Left lung (tissue), 4 donors: ENCODE measurements at regions not wholly inside any gene's neighbourhood (a gene's known extent, or its start where the extent isn't known, plus 50 kb on each side); places are given as distances from the start of the nearest gene placed in this dataset.

Source experiments
- ATAC-seq: fragments of 200-7000 bp; cut with Tn5 transposase; one replicate; pipeline ENCODE4 v1.9.1; 2020; ENCODE audit warnings: moderate library complexity
- DNase-seq, 4 donors: peaks; one replicate each; pipeline ENCODE4 v3.0.0-alpha.2; 2013 to 2020
- H3K27ac ChIP-seq, 2 donors: fragments of 200-600 bp; sonication (generic) in 1 of 2; one replicate each; pipeline versions ENCODE4 v1.5.0 to v1.8.0; 2020 to 2021
- H3K27me3 ChIP-seq, 2 donors: fragments of 200-600 bp; sonication (generic) in 1 of 2; one replicate each; pipeline versions ENCODE4 v1.5.0 to v1.8.0; 2020 to 2021
- H3K36me3 ChIP-seq, 2 donors: fragments of 200-600 bp; sonication (generic) in 1 of 2; one replicate each; pipeline versions ENCODE4 v1.5.0 to v1.8.0; 2020 to 2021
- H3K4me1 ChIP-seq, 2 donors: fragments of 200-600 bp; one replicate each; pipeline ENCODE4 v1.8.0; 2021
- H3K4me3 ChIP-seq, 2 donors: fragments of 200-600 bp; sonication (generic) in 1 of 2; one replicate each; pipeline versions ENCODE4 v1.5.0 to v1.8.0; 2020 to 2021; ENCODE audit warnings: mild to moderate bottlenecking in 1 of 2
- H3K9me3 ChIP-seq, 2 donors: fragments of 200-600 bp; sonication (generic) in 1 of 2; one replicate each; pipeline versions ENCODE4 v1.5.0 to v1.8.0; 2020 to 2021
- CTCF ChIP-seq, 2 donors: fragments of 200-600 bp; sonication (generic) in 1 of 2; IDR thresholded peaks; one replicate each; pipeline versions ENCODE4 v1.5.0 to v1.8.0; 2021; ENCODE audit warnings: antibody characterized with exemption in 2 of 2
- intact Hi-C, 2 donors: fragments of 100-400 bp; cut with DNase I; formaldehyde crosslinking; loops; one replicate each; pipeline versions ENCODE4 v1.11.2 to v1.14.2; 2022
- donor health status: DM: no; HTN: yes; CAD: no.
- donor health status: DM: no; HTN: no; CAD: no.

- H3K27ac ChIP-seq, result no peak overlapping the region
- H3K27me3 ChIP-seq, result no peaks in the 10 kb centered on the region
- H3K36me3 ChIP-seq, result no peaks in the 10 kb centered on the region
- no peak overlapping the region for H3K4me3 ChIP-seq
- no peaks in the 10 kb centered on the region for H3K9me3 ChIP-seq
- intact Hi-C loops, result no loop called here
- ATAC-seq, result no peak
- TF ChIP-seq CTCF (IDR thresholded peaks at IDR 0.05), result no peak
- no peaks in the 10 kb centered on the region for H3K4me1 ChIP-seq
- no peak for DNase-seq
Observed at GRCh38 chr13:85537601-85538000, 261.6 kb downstream of the SLITRK6 start.

- no peak for DNase-seq
- Histone ChIP-seq H3K36me3 (no peaks in the 10 kb centered on the region), H3K4me3 (no peak overlapping the region), H3K27ac (no peak overlapping the region), H3K27me3 (no peaks in the 10 kb centered on the region), H3K4me1 (no peaks in the 10 kb centered on the region), H3K9me3 (no peaks in the 10 kb centered on the region)
- intact Hi-C loops, result no loop called here
- TF ChIP-seq CTCF (IDR thresholded peaks at IDR 0.05), result no peak
- ATAC-seq, result no peak
Observed at GRCh38 chr13:85536706-85537105, 262.5 kb downstream of the SLITRK6 start.

DNA sequence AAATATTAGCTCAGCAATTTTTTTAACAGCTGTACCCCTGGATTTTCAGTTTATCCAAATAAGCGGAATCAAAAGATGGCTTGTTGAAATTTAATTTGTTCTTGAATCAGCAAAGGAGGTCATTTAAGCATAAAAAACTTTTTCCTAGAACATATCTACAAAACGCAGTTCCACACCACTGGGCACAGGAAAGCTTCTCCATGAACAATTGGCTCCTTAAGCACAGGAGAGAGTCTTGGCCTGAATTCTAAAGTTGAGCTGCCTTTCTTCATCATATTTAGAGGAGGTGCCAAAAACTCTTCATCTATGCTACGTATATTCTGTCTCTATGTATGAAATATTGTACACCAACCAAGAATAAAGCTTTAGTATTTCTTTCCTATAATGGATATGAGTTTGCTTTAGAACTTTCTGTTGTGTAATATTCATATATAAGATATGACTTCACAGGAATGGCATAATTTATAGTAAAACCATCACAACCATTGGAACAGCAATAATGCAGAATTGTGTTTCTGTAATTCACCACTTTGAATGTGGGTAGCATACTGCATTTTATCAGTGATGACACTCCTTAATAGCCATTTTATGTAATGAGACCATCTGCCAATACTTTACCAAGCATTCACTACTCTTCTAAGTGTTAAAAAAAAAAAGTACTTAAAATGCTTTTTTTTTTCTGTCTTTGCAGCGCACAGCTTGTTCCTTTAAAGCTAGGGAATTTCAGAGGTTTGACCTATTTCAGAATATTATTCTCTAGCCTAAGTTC is 263.7 kb downstream of the SLITRK6 start:
- DNase-seq (no peak), ATAC-seq (no peak)
- no peaks in the 10 kb centered on the region for H3K36me3 ChIP-seq
- no peak for TF ChIP-seq CTCF (IDR thresholded peaks at IDR 0.05)
- intact Hi-C loops, result no loop called here
- H3K27me3 ChIP-seq, result no peaks in the 10 kb centered on the region
- H3K4me1 ChIP-seq, result no peaks in the 10 kb centered on the region
- no peaks in the 10 kb centered on the region for H3K9me3 ChIP-seq
- H3K27ac ChIP-seq, result no peak overlapping the region
- H3K4me3 ChIP-seq, result no peak overlapping the region

- no peak overlapping the region for H3K4me3 ChIP-seq
- no peak for TF ChIP-seq CTCF (IDR thresholded peaks at IDR 0.05)
- no peaks in the 10 kb centered on the region for H3K9me3 ChIP-seq
- no peaks in the 10 kb centered on the region for H3K36me3 ChIP-seq
- intact Hi-C loops, result no loop called here
- no peaks in the 10 kb centered on the region for H3K4me1 ChIP-seq
- no peak for ATAC-seq
- no peaks in the 10 kb centered on the region for H3K27me3 ChIP-seq
- H3K27ac ChIP-seq, result no peak overlapping the region
- no peak for DNase-seq
Observed at GRCh38 chr13:85533911-85534310, 265.3 kb downstream of the SLITRK6 start.

DNA sequence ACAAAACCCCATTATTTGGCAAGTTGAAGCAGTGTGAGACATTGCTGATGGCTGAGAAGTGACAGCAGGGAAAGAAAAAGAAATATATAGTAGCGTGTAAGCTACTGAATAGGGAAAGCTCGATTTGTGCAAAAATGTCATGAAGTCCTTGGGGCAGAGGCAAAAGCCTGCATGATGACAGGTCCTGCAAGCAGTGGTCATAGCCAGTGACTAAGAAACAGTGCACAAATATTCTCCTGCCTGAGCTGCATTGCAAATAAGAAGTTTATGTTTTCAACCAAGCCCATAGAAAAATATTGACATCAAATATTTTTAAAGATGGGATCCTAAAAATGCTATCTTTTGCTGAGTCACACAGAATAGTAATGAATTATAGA is 270.0 kb downstream of the SLITRK6 start:
- no peaks in the 10 kb centered on the region for H3K9me3 ChIP-seq
- DNase-seq, result no peak

More for the DNA sequence above, 270.0 kb downstream of the SLITRK6 start:
- intact Hi-C loops, result no loop called here
- no peak for TF ChIP-seq CTCF (IDR thresholded peaks at IDR 0.05)
- H3K36me3 ChIP-seq, result no peaks in the 10 kb centered on the region
- no peaks in the 10 kb centered on the region for H3K4me1 ChIP-seq
- no peaks in the 10 kb centered on the region for H3K27me3 ChIP-seq
- H3K27ac ChIP-seq, result no peak overlapping the region
- no peak for ATAC-seq
- no peak overlapping the region for H3K4me3 ChIP-seq
